IMR-90 (cell line): ENCODE measurements at regions not wholly inside any gene's neighbourhood (a gene's known extent, or its start where the extent isn't known, plus 50 kb on each side); places are given as distances from the start of the nearest gene placed in this dataset.

ENCODE experiments used
- ATAC-seq: fragments of 200-7000 bp; cut with Tn5 transposase; 2 replicates; pipeline ENCODE4 v1.9.1; 2020; ENCODE audit warnings: low read depth, mild to moderate bottlenecking, moderate library complexity
- BruUV-seq: library from RNA; stranded (reverse); fragments of 400-500 nt; replicated peaks from 2 replicates; lab custom pipeline; 2021; lab: Mats Ljungman, UMichigan
- CTCF ChIA-PET: fragments of 300-600 bp; formaldehyde crosslinking; extraction: SDS; loops from one replicate; lab custom pipeline; 2021; ENCODE audit warnings: antibody characterized with exemption; lab: Yijun Ruan, JAX
- POLR2A ChIA-PET: fragments of 300-600 bp; sonication (Branson Sonifier 250); formaldehyde crosslinking; loops from one replicate; lab custom pipeline; 2022; ENCODE audit warnings: antibody characterized with exemption; ENCODE audit not compliant: unreplicated experiment; lab: Charles Lee
- DNase-seq: peaks from one replicate; pipeline ENCODE4 v3.0.0; 2013
- H2AFZ ChIP-seq: replicated peaks from 2 replicates; pipeline ENCODE3; 2013; ENCODE audit warnings: low read length, mild to moderate bottlenecking; ENCODE audit not compliant: poor library complexity
- H2AK5ac ChIP-seq: 2 replicates; pipeline ENCODE4 v1.6.1; 2013; ENCODE audit warnings: low read depth, low read length, inconsistent platforms
- H2AK9ac ChIP-seq: replicated peaks from 2 replicates; pipeline ENCODE3; 2013; ENCODE audit warnings: mild to moderate bottlenecking, low read depth, low read length, moderate library complexity; ENCODE audit not compliant: poor library complexity
- H2BK120ac ChIP-seq: 2 replicates; pipeline ENCODE4 v1.6.1; 2013; ENCODE audit warnings: low read depth, low read length, inconsistent platforms
- H2BK15ac ChIP-seq: 3 replicates; pipeline ENCODE4 v1.6.1; 2013; ENCODE audit warnings: low read depth, low read length, inconsistent platforms
- H2BK20ac ChIP-seq: 2 replicates; pipeline ENCODE4 v1.6.1; 2013; ENCODE audit warnings: low read depth, mild to moderate bottlenecking, inconsistent platforms, low read length, moderate library complexity
- H2BK5ac ChIP-seq: 2 replicates; pipeline ENCODE4 v1.6.1; 2013; ENCODE audit warnings: mild to moderate bottlenecking, low read depth, low read length, inconsistent platforms; ENCODE audit not compliant: poor library complexity, severe bottlenecking
- H3K14ac ChIP-seq: replicated peaks from 2 replicates; pipeline ENCODE4 v1.6.1; 2013; ENCODE audit warnings: low read depth, low read length, inconsistent platforms
- H3K18ac ChIP-seq: 2 replicates; pipeline ENCODE4 v1.6.1; 2013; ENCODE audit warnings: low read depth, low read length, control low read depth
- H3K23ac ChIP-seq: 2 replicates; pipeline ENCODE4 v1.6.1; 2013; ENCODE audit warnings: low read depth, low read length, inconsistent platforms
- H3K27ac ChIP-seq: 2 replicates; pipeline ENCODE4 v1.5.1; 2013; ENCODE audit warnings: mild to moderate bottlenecking, control low read depth, low read length; ENCODE audit not compliant: insufficient read depth
- H3K27me3 ChIP-seq: 2 replicates; pipeline ENCODE4 v1.6.1; 2013; ENCODE audit warnings: low read length; ENCODE audit not compliant: control insufficient read depth, insufficient read depth
- H3K36me3 ChIP-seq: 2 replicates; pipeline ENCODE4 v1.6.1; 2013; ENCODE audit warnings: low read length, mixed read lengths; ENCODE audit not compliant: control insufficient read depth, insufficient read depth
- H3K4ac ChIP-seq: 2 replicates; pipeline ENCODE4 v1.6.1; 2013; ENCODE audit warnings: low read depth, low read length, inconsistent platforms
- H3K4me1 ChIP-seq: 2 replicates; pipeline ENCODE4 v1.6.1; 2013; ENCODE audit warnings: low read length, mixed read lengths; ENCODE audit not compliant: control insufficient read depth, insufficient read depth
- H3K4me2 ChIP-seq: 2 replicates; pipeline ENCODE4 v1.6.1; 2013; ENCODE audit warnings: low read depth, mild to moderate bottlenecking, control low read depth, low read length, moderate library complexity
- H3K4me3 ChIP-seq: 2 replicates; pipeline ENCODE4 v1.5.1; 2013; ENCODE audit warnings: low read depth, mild to moderate bottlenecking, control low read depth, low read length, moderate library complexity; ENCODE audit not compliant: insufficient read depth
- H3K56ac ChIP-seq: 2 replicates; pipeline ENCODE4 v1.6.1; 2013; ENCODE audit warnings: low read length, inconsistent platforms; ENCODE audit not compliant: insufficient read depth; ENCODE audit errors: extremely low read depth
- H3K79me1 ChIP-seq, 2 experiments: 2 replicates each; pipeline ENCODE4 v1.6.1; 2013; ENCODE audit warnings: low read length in 2 of 2, inconsistent platforms in 1 of 2, low read depth in 1 of 2
- H3K9ac ChIP-seq: 2 replicates; pipeline ENCODE4 v1.6.1; 2013; ENCODE audit warnings: low read depth, low read length, control low read depth
- H3K9me1 ChIP-seq: 2 replicates; pipeline ENCODE4 v1.6.1; 2013; ENCODE audit warnings: low read length, inconsistent platforms; ENCODE audit not compliant: insufficient read depth
- H3K9me3 ChIP-seq: 2 replicates; pipeline ENCODE4 v1.6.1; 2013; ENCODE audit warnings: low read length; ENCODE audit not compliant: control insufficient read depth, insufficient read depth
- H4K20me1 ChIP-seq: 2 replicates; pipeline ENCODE4 v1.6.1; 2013; ENCODE audit warnings: low read length, inconsistent platforms; ENCODE audit not compliant: insufficient read depth
- H4K5ac ChIP-seq: 2 replicates; pipeline ENCODE4 v1.6.1; 2013; ENCODE audit warnings: mild to moderate bottlenecking, low read depth, low read length, control low read depth
- H4K8ac ChIP-seq, 2 experiments: 2 replicates each; pipeline ENCODE4 v1.6.1; 2013; ENCODE audit warnings: low read depth in 2 of 2, low read length in 2 of 2, control low read depth in 1 of 2, inconsistent platforms in 1 of 2
- H4K91ac ChIP-seq: 2 replicates; pipeline ENCODE4 v1.6.1; 2013; ENCODE audit warnings: low read depth, low read length, inconsistent platforms; ENCODE audit not compliant: insufficient read depth
- BHLHE40 ChIP-seq: fragments of 150-350 bp; IDR thresholded peaks from 2 replicates; pipeline ENCODE4 v1.6.1; 2016; ENCODE audit warnings: mild to moderate bottlenecking, low read depth, low read length
- CEBPB ChIP-seq: IDR thresholded peaks from 2 replicates; pipeline ENCODE4 v1.6.1; 2012; ENCODE audit warnings: low read depth, low read length, improper control_type of control experiment
- CHD1 ChIP-seq: IDR thresholded peaks from 2 replicates; pipeline ENCODE4 v1.6.1; 2012; ENCODE audit warnings: low read depth, low read length, improper control_type of control experiment
- FOS ChIP-seq: fragments of 150-350 bp; IDR thresholded peaks from 2 replicates; pipeline ENCODE4 v1.6.1; 2016; ENCODE audit warnings: low read depth, low read length
- MAFK ChIP-seq: IDR thresholded peaks from 2 replicates; pipeline ENCODE4 v1.6.1; 2012; ENCODE audit warnings: low read depth, low read length, improper control_type of control experiment
- MAZ ChIP-seq: IDR thresholded peaks from 2 replicates; pipeline ENCODE4 v1.6.1; 2012; ENCODE audit warnings: low read depth, mild to moderate bottlenecking, low read length, improper control_type of control experiment, moderate library complexity, borderline replicate concordance
- MXI1 ChIP-seq: IDR thresholded peaks from 2 replicates; pipeline ENCODE4 v1.6.1; 2012; ENCODE audit warnings: low read depth, mild to moderate bottlenecking, low read length, moderate library complexity, borderline replicate concordance
- NFE2L2 ChIP-seq: fragments of 150-350 bp; IDR thresholded peaks from 2 replicates; pipeline ENCODE4 v1.6.1; 2016; ENCODE audit warnings: low read depth, mild to moderate bottlenecking, low read length
- POLR2A ChIP-seq: IDR thresholded peaks from 2 replicates; pipeline ENCODE4 v1.6.1; 2012; ENCODE audit warnings: mild to moderate bottlenecking, low read depth, low read length
- RAD21 ChIP-seq: IDR thresholded peaks from 2 replicates; pipeline ENCODE4 v1.6.1; 2012; ENCODE audit warnings: low read length, improper control_type of control experiment
- RCOR1 ChIP-seq: IDR thresholded peaks from 2 replicates; pipeline ENCODE4 v1.6.1; 2012; ENCODE audit warnings: mild to moderate bottlenecking, low read length, improper control_type of control experiment; ENCODE audit not compliant: insufficient replicate concordance
- RFX5 ChIP-seq: IDR thresholded peaks from 2 replicates; pipeline ENCODE4 v1.8.0; 2012; ENCODE audit warnings: low read depth, mild to moderate bottlenecking, low read length, moderate library complexity
- SMC3 ChIP-seq: fragments of 150-350 bp; IDR thresholded peaks from 2 replicates; pipeline ENCODE4 v1.6.1; 2016; ENCODE audit warnings: low read depth, mild to moderate bottlenecking, antibody characterized with exemption, low read length, moderate library complexity
- WGBS, 2 experiments: methylation state at CpG; one replicate each; pipeline versions ENCODE4 v1.1.5 to v1.1.7; 2013; ENCODE audit warnings: missing lambda C conversion rate in 2 of 2; ENCODE audit not compliant: insufficient read length in 1 of 2; ENCODE audit errors: extremely low coverage in 2 of 2; 5-methylcytosine and 5-hydroxymethylcytosine counted together
- dilution Hi-C: fragments of 300-500 bp; cut with HindIII; formaldehyde crosslinking; loops from one replicate; pipeline ENCODE4 v1.14.3; 2018; ENCODE audit warnings: low sequenced_read_pairs; ENCODE audit not compliant: unreplicated experiment
- in situ Hi-C: fragments of 300-500 bp; cut with MboI; formaldehyde crosslinking; loops from 3 replicates; pipeline ENCODE4 v1.14.3; 2019; ENCODE audit warnings: low sequenced_read_pairs, inconsistent platforms, mixed read lengths
- intact Hi-C: fragments of 100-400 bp; cut with micrococcal nuclease; formaldehyde crosslinking; loops from 2 replicates; pipeline ENCODE4 v1.10.0; 2022
- TF ChIP-seq, protein P1 (sequence below): conservative IDR thresholded peaks from 2 replicates; pipeline ENCODE4 v1.5.1; 2012; ENCODE audit warnings: mild to moderate bottlenecking, low read depth, low read length, improper control_type of control experiment
- TF ChIP-seq, protein P2 (sequence below): fragments of 150-350 bp; IDR thresholded peaks from 2 replicates; pipeline ENCODE4 v1.6.1; 2016; ENCODE audit warnings: low read depth, mild to moderate bottlenecking, low read length, moderate library complexity, borderline replicate concordance
- TF ChIP-seq, protein P3 (sequence below): fragments of 150-350 bp; IDR thresholded peaks from 2 replicates; pipeline ENCODE4 v1.6.1; 2017; ENCODE audit warnings: mild to moderate bottlenecking, antibody characterized with exemption, low read length, low read depth

DNA sequence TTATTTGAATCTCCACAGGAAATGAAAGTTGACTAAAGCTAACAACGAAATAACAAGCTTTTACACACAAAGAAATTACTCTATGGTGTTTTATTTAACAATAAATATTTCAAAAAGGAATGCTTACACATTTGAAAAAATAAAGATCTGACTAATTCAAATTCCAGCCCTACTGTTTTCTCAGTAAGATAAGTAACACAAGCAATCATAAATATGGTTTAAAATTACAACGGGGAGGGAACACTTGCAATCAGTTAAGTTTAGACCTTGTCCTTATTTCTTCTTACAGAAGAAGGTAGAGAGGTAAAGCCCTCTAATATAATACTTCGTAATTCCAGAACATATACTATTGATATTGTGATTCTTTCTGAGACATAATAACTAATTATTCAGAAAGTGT, 158.5 kb downstream of the DHX15 start:
- Histone ChIP-seq H4K5ac (no peak overlapping the region), H2BK120ac (no peak overlapping the region), H3K4me3 (no peak overlapping the region), H3K79me1 (no peaks in the 10 kb centered on the region), H3K14ac (no peak overlapping the region), H2BK5ac (no peak overlapping the region), H3K27ac (no peak overlapping the region), H3K27me3 (no peaks in the 10 kb centered on the region), H2AFZ (no peak overlapping the region), H4K20me1 (no peaks in the 10 kb centered on the region), H3K9ac (no peak overlapping the region), H4K8ac (no peak overlapping the region), H2BK20ac (no peak overlapping the region), H3K18ac (no peak overlapping the region), H2AK5ac (no peak overlapping the region), H4K91ac (no peak overlapping the region), H2AK9ac (no peak overlapping the region), H3K4ac (no peak overlapping the region), H3K36me3 (no peaks in the 10 kb centered on the region), H3K56ac (no peak overlapping the region), H3K4me1 (no peaks in the 10 kb centered on the region), H2BK15ac (no peak overlapping the region), H3K9me1 (no peaks in the 10 kb centered on the region), H3K9me3 (no peaks in the 10 kb centered on the region), H3K4me2 (peak overlapping the region; percentile 69; the same call in 1 of the 2 replicates), H3K23ac (no peak overlapping the region)
- no TSS peak for BruUV-seq
- WGBS, 2 experiments = no CpG with 5 or more reads among the region's 3 CpGs
- peak; percentile 49 for ATAC-seq
- dilution Hi-C loops = no loop called here
- in situ Hi-C loops = loop anchor here (25.0 kb wide), 1 partner anchor 1289 kb away; no protein-coding TSS in a partner anchor
- ChIA-PET POLR2A (no interaction called here), CTCF (no interaction called here)
- no peak for DNase-seq
- TF ChIP-seq RFX5 = no peak
- no peak for TF ChIP-seq MAZ
- TF ChIP-seq CEBPB = no peak
- no peak for TF ChIP-seq RAD21
- TF ChIP-seq, protein P1, sequence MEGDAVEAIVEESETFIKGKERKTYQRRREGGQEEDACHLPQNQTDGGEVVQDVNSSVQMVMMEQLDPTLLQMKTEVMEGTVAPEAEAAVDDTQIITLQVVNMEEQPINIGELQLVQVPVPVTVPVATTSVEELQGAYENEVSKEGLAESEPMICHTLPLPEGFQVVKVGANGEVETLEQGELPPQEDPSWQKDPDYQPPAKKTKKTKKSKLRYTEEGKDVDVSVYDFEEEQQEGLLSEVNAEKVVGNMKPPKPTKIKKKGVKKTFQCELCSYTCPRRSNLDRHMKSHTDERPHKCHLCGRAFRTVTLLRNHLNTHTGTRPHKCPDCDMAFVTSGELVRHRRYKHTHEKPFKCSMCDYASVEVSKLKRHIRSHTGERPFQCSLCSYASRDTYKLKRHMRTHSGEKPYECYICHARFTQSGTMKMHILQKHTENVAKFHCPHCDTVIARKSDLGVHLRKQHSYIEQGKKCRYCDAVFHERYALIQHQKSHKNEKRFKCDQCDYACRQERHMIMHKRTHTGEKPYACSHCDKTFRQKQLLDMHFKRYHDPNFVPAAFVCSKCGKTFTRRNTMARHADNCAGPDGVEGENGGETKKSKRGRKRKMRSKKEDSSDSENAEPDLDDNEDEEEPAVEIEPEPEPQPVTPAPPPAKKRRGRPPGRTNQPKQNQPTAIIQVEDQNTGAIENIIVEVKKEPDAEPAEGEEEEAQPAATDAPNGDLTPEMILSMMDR = no peak
- no peak for TF ChIP-seq NFE2L2
- no peak for TF ChIP-seq POLR2A
- TF ChIP-seq, protein P2, sequence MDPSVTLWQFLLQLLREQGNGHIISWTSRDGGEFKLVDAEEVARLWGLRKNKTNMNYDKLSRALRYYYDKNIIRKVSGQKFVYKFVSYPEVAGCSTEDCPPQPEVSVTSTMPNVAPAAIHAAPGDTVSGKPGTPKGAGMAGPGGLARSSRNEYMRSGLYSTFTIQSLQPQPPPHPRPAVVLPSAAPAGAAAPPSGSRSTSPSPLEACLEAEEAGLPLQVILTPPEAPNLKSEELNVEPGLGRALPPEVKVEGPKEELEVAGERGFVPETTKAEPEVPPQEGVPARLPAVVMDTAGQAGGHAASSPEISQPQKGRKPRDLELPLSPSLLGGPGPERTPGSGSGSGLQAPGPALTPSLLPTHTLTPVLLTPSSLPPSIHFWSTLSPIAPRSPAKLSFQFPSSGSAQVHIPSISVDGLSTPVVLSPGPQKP = no peak
- no peak for TF ChIP-seq FOS
- TF ChIP-seq BHLHE40 = no peak
- TF ChIP-seq, protein P3, sequence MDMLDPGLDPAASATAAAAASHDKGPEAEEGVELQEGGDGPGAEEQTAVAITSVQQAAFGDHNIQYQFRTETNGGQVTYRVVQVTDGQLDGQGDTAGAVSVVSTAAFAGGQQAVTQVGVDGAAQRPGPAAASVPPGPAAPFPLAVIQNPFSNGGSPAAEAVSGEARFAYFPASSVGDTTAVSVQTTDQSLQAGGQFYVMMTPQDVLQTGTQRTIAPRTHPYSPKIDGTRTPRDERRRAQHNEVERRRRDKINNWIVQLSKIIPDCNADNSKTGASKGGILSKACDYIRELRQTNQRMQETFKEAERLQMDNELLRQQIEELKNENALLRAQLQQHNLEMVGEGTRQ = no peak
- TF ChIP-seq CHD1 = no peak
- no peak for TF ChIP-seq RCOR1
- no peak for TF ChIP-seq SMC3
- TF ChIP-seq MXI1 = no peak
- no peak for TF ChIP-seq MAFK
- intact Hi-C loops = no loop called here
